Liver (tissue), 8 donors: ENCODE measurements at regions not wholly inside any gene's neighbourhood (a gene's known extent, or its start where the extent isn't known, plus 50 kb on each side); places are given as distances from the start of the nearest gene placed in this dataset.

Experiments
- DNase-seq: peaks from one replicate; pipeline ENCODE4 v3.0.0-alpha.2; 2017; ENCODE audit warnings: low spot score
- H3K27ac ChIP-seq, 2 donors: one replicate each; pipeline ENCODE4 v1.7.0; 2013; ENCODE audit warnings: inconsistent platforms in 2 of 2, low read length in 2 of 2, control low read depth in 1 of 2, low read depth in 1 of 2, mild to moderate bottlenecking in 1 of 2
- H3K27me3 ChIP-seq, 4 donors: one replicate each; pipeline versions ENCODE4 v1.6.1 to v1.7.0; 2013; ENCODE audit warnings: low read length in 3 of 4, inconsistent platforms in 1 of 4, mild to moderate bottlenecking in 1 of 4, moderate library complexity in 1 of 4; ENCODE audit not compliant: control insufficient read depth in 4 of 4, insufficient read depth in 4 of 4
- H3K36me3 ChIP-seq, 4 donors: one replicate each; pipeline versions ENCODE4 v1.6.1 to v1.7.0; 2013; ENCODE audit warnings: low read length in 3 of 4, mild to moderate bottlenecking in 3 of 4, low read depth in 1 of 4, moderate library complexity in 1 of 4; ENCODE audit not compliant: control insufficient read depth in 4 of 4, insufficient read depth in 3 of 4
- H3K4me1 ChIP-seq, 4 donors: one replicate each; pipeline versions ENCODE4 v1.6.1 to v1.7.0; 2013; ENCODE audit warnings: low read length in 3 of 4, mild to moderate bottlenecking in 3 of 4, moderate library complexity in 1 of 4; ENCODE audit not compliant: control insufficient read depth in 4 of 4, insufficient read depth in 4 of 4
- H3K4me3 ChIP-seq, 3 donors: one replicate each; pipeline versions ENCODE4 v1.6.1 to v1.7.0; 2013; ENCODE audit warnings: low read length in 3 of 3, control low read depth in 1 of 3, low read depth in 1 of 3, mild to moderate bottlenecking in 1 of 3
- H3K9ac ChIP-seq, 2 donors: one replicate each; pipeline ENCODE4 v1.7.0; 2013; ENCODE audit warnings: low read length in 2 of 2, mild to moderate bottlenecking in 2 of 2, moderate library complexity in 2 of 2, control low read depth in 1 of 2, low read depth in 1 of 2
- H3K9me3 ChIP-seq, 4 donors: one replicate each; pipeline versions ENCODE4 v1.6.1 to v1.7.0; 2013; ENCODE audit warnings: low read length in 3 of 4; ENCODE audit not compliant: control insufficient read depth in 4 of 4
- FOXA1 ChIP-seq: IDR thresholded peaks from 2 replicates; pipeline ENCODE4 v1.6.1; 2016; ENCODE audit warnings: antibody characterized with exemption
- FOXA2 ChIP-seq: IDR thresholded peaks from 2 replicates; pipeline ENCODE4 v1.6.1; 2016; ENCODE audit warnings: antibody characterized with exemption
- HNF4A ChIP-seq, 2 donors: conservative IDR thresholded peaks; 2 replicates each; pipeline ENCODE4 v1.6.1; 2016; ENCODE audit warnings: antibody characterized with exemption in 2 of 2, mild to moderate bottlenecking in 2 of 2
- NR2F2 ChIP-seq: IDR thresholded peaks from 2 replicates; pipeline ENCODE4 v1.6.1; 2016; ENCODE audit warnings: antibody characterized with exemption
- RAD21 ChIP-seq, 2 donors: IDR thresholded peaks; 2 replicates each; pipeline ENCODE4 v1.6.1; 2016; ENCODE audit warnings: antibody characterized with exemption in 2 of 2, mild to moderate bottlenecking in 2 of 2
- RXRA ChIP-seq, 2 donors: IDR thresholded peaks; 2 replicates each; pipeline ENCODE4 v1.6.1; 2017 to 2018; ENCODE audit warnings: antibody characterized with exemption in 2 of 2, mild to moderate bottlenecking in 1 of 2
- SP1 ChIP-seq: IDR thresholded peaks from 2 replicates; pipeline ENCODE4 v1.6.1; 2018; ENCODE audit warnings: antibody characterized with exemption, mild to moderate bottlenecking
- TAF1 ChIP-seq: conservative IDR thresholded peaks from 2 replicates; pipeline ENCODE4 v1.6.1; 2016; ENCODE audit warnings: antibody characterized with exemption, mild to moderate bottlenecking
- YY1 ChIP-seq: IDR thresholded peaks from 2 replicates; pipeline ENCODE4 v1.6.1; 2016; ENCODE audit warnings: antibody characterized with exemption, mild to moderate bottlenecking
- WGBS: extraction: QIAGEN DNeasy Blood & Tissue Kit; methylation state at CpG from one replicate; pipeline ENCODE4 v1.1.7; 2013; 5-methylcytosine and 5-hydroxymethylcytosine counted together
- TF ChIP-seq, protein P1 (sequence below): IDR thresholded peaks from 2 replicates; pipeline ENCODE4 v1.6.1; 2016; ENCODE audit warnings: antibody characterized with exemption
- TF ChIP-seq, protein P2 (sequence below): fragments of 150-350 bp; IDR thresholded peaks from 2 replicates; pipeline ENCODE4 v1.5.1; 2017; ENCODE audit warnings: improper control_type of control experiment, low read depth, low read length; ENCODE audit not compliant: missing input control
- TF ChIP-seq, protein P3 (sequence below): IDR thresholded peaks from 2 replicates; pipeline ENCODE4 v1.6.1; 2016; ENCODE audit warnings: antibody characterized with exemption
- TF ChIP-seq, protein P4 (sequence below): IDR thresholded peaks from 2 replicates; pipeline ENCODE4 v1.6.1; 2016; ENCODE audit warnings: antibody characterized with exemption, mild to moderate bottlenecking
- TF ChIP-seq, protein P5 (sequence below): IDR thresholded peaks from 2 replicates; pipeline ENCODE4 v1.6.1; 2016; ENCODE audit warnings: antibody characterized with exemption
- donor health status: healthy.
- donor health status: healthy.
- donor health status: healthy.
- donor health status: healthy.
- donor health status: healthy.

DNA sequence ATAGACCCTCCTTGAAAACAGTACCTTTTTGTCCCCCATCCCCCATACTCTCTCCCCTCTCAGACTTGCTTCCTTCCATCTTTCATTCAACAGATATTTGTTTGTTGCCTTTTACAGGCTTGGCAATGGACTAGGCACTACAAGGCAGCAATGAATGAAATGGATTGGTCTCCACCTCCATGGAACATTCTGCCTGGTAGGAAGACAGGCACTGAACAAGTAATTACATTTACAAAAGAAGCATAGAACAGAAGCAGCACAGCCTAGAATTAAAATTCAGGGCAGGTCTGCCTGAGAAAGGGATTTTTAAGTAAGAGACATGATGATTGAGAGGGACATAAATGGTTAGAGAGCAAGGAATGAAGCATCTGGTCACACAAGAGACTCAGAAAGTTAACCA is 346.1 kb downstream of the GRXCR1 start:
- TF ChIP-seq, protein P1, sequence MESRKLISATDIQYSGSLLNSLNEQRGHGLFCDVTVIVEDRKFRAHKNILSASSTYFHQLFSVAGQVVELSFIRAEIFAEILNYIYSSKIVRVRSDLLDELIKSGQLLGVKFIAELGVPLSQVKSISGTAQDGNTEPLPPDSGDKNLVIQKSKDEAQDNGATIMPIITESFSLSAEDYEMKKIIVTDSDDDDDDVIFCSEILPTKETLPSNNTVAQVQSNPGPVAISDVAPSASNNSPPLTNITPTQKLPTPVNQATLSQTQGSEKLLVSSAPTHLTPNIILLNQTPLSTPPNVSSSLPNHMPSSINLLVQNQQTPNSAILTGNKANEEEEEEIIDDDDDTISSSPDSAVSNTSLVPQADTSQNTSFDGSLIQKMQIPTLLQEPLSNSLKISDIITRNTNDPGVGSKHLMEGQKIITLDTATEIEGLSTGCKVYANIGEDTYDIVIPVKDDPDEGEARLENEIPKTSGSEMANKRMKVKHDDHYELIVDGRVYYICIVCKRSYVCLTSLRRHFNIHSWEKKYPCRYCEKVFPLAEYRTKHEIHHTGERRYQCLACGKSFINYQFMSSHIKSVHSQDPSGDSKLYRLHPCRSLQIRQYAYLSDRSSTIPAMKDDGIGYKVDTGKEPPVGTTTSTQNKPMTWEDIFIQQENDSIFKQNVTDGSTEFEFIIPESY = no peak
- no peak for TF ChIP-seq HNF4A (conservative IDR thresholded peaks at IDR 0.05)
- no peaks in the 10 kb centered on the region for H3K9me3 ChIP-seq
- no peak overlapping the region for H3K4me3 ChIP-seq
- no peaks in the 10 kb centered on the region for H3K27me3 ChIP-seq
- H3K9ac ChIP-seq = no peak overlapping the region
- DNase-seq = no peak
- H3K36me3 ChIP-seq = no peaks in the 10 kb centered on the region
- no peaks in the 10 kb centered on the region for H3K4me1 ChIP-seq
- no peak overlapping the region for H3K27ac ChIP-seq

DNA sequence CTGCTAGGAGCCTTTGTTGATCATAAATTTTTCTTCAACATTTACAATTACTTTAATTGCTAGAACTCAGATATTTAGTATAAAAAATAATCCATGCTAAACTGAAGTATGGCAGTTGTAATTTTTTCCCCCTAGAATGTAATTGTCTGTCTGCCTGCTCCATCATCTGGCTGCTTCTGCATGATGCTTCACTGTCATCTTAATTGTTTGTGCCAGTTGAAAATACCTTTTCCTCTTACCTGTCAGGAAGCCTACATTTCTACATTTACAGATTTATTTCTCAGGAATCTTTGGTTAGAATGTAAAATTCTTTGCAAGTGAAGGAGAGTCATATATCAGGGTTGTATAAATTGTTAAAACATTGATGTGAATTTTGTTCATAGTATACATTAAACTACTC is 348.6 kb downstream of the GRXCR1 start:
- TF ChIP-seq YY1 (no peak), RAD21 (IDR thresholded peaks at IDR 0.05) (no peak), NR2F2 (no peak), FOXA2 (no peak)
- TF ChIP-seq, protein P2, sequence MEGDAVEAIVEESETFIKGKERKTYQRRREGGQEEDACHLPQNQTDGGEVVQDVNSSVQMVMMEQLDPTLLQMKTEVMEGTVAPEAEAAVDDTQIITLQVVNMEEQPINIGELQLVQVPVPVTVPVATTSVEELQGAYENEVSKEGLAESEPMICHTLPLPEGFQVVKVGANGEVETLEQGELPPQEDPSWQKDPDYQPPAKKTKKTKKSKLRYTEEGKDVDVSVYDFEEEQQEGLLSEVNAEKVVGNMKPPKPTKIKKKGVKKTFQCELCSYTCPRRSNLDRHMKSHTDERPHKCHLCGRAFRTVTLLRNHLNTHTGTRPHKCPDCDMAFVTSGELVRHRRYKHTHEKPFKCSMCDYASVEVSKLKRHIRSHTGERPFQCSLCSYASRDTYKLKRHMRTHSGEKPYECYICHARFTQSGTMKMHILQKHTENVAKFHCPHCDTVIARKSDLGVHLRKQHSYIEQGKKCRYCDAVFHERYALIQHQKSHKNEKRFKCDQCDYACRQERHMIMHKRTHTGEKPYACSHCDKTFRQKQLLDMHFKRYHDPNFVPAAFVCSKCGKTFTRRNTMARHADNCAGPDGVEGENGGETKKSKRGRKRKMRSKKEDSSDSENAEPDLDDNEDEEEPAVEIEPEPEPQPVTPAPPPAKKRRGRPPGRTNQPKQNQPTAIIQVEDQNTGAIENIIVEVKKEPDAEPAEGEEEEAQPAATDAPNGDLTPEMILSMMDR = no peak
- TF ChIP-seq, protein P3, sequence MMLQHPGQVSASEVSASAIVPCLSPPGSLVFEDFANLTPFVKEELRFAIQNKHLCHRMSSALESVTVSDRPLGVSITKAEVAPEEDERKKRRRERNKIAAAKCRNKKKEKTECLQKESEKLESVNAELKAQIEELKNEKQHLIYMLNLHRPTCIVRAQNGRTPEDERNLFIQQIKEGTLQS = no peak
- TF ChIP-seq, protein P4, sequence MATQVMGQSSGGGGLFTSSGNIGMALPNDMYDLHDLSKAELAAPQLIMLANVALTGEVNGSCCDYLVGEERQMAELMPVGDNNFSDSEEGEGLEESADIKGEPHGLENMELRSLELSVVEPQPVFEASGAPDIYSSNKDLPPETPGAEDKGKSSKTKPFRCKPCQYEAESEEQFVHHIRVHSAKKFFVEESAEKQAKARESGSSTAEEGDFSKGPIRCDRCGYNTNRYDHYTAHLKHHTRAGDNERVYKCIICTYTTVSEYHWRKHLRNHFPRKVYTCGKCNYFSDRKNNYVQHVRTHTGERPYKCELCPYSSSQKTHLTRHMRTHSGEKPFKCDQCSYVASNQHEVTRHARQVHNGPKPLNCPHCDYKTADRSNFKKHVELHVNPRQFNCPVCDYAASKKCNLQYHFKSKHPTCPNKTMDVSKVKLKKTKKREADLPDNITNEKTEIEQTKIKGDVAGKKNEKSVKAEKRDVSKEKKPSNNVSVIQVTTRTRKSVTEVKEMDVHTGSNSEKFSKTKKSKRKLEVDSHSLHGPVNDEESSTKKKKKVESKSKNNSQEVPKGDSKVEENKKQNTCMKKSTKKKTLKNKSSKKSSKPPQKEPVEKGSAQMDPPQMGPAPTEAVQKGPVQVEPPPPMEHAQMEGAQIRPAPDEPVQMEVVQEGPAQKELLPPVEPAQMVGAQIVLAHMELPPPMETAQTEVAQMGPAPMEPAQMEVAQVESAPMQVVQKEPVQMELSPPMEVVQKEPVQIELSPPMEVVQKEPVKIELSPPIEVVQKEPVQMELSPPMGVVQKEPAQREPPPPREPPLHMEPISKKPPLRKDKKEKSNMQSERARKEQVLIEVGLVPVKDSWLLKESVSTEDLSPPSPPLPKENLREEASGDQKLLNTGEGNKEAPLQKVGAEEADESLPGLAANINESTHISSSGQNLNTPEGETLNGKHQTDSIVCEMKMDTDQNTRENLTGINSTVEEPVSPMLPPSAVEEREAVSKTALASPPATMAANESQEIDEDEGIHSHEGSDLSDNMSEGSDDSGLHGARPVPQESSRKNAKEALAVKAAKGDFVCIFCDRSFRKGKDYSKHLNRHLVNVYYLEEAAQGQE = no peak
- H3K4me1 ChIP-seq = no peaks in the 10 kb centered on the region
- no peak for DNase-seq
- H3K9me3 ChIP-seq = no peaks in the 10 kb centered on the region
- H3K9ac ChIP-seq = no peak overlapping the region
- no peak overlapping the region for H3K4me3 ChIP-seq
- no peaks in the 10 kb centered on the region for H3K36me3 ChIP-seq
- H3K27ac ChIP-seq = no peak overlapping the region
- no peaks in the 10 kb centered on the region for H3K27me3 ChIP-seq

DNA sequence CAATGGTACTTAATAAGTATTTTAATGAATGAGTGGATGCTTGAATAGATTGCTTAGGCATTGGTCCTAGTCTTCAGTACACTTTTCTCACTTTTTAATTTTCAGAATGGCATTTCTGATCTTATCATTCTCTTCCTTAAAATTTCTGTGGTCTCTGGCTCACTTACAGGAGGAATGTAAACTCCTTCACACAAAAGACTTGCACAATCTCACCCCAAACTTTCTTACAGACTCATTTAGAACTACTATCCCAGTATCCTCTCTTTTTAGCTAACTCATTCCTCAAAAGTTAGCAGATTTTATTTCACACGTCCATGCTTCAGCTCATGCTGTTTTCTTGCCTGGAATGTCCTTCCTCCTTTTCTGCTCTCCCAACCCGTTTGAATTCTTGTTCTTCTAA is 350.1 kb downstream of the GRXCR1 start:
- no peak overlapping the region for H3K9ac ChIP-seq
- H3K4me3 ChIP-seq = no peak overlapping the region
- H3K4me1 ChIP-seq = no peaks in the 10 kb centered on the region
- 35% methylated on average over 2 of the region's 2 CpGs for WGBS
- TF ChIP-seq, protein P5, sequence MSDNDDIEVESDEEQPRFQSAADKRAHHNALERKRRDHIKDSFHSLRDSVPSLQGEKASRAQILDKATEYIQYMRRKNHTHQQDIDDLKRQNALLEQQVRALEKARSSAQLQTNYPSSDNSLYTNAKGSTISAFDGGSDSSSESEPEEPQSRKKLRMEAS = no peak
- TF ChIP-seq SP1 (no peak), FOXA2 (no peak), RXRA (IDR thresholded peaks at IDR 0.05) (no peak), FOXA1 (no peak), TAF1 (no peak), YY1 (no peak)
- TF ChIP-seq, protein P3 = no peak
- TF ChIP-seq, protein P4 = no peak
- no peaks in the 10 kb centered on the region for H3K27me3 ChIP-seq
- no peaks in the 10 kb centered on the region for H3K36me3 ChIP-seq
- H3K9me3 ChIP-seq = no peaks in the 10 kb centered on the region
- no peak overlapping the region for H3K27ac ChIP-seq
- DNase-seq = no peak
